ENCODE measurements at regions not wholly inside any gene's neighbourhood (a gene's known extent, or its start where the extent isn't known, plus 50 kb on each side); places are given as distances from the start of the nearest gene placed in this dataset.
"Not testable (repeated sequence)": the region's sequence is repeated elsewhere in the genome, so short reads cannot be mapped to it uniquely, and the experiment has no call there.

DNA sequence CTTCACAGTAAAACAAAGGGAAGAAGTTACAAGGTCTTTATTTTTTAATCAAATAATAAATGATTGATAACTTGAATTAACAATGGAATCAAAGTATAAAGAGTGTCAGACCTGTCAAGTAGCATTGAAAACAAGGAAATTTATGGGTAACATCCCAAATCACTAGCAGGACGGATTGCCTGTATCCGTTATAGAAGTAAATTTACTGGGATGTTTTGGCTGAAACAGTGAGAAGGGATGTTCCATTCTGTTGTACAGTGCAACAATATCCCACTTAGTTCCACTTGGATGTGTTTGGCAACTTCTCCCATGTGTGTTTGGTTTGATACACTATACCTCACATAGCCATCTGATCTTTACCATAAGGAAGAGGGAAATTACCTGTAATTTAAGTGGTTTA is 421.0 kb upstream of the CHD1 start:
- no peak overlapping the region for H3K4me3 ChIP-seq (ENCODE audit: control extremely low read depth in 1 of 5, extremely low read depth in 1 of 5, insufficient read depth in 1 of 5, low read depth in 2 of 5, low read length in 4 of 5)
- intact Hi-C loops (cut with micrococcal nuclease) = no loop called here
- H2AFZ ChIP-seq (ENCODE audit: insufficient read depth, low read depth, low read length, poor library complexity, severe bottlenecking) = no peak overlapping the region
- DNase-seq (no peak), ATAC-seq (ENCODE audit: low read depth) (no peak)
- no peak overlapping the region for H3K27ac ChIP-seq (ENCODE audit: low read length in 2 of 2)
- ChIA-PET POLR2A (no interaction called here), CTCF (no interaction called here)
- Mint-ChIP-seq H3K4me1 (no peaks in the 10 kb centered on the region), H3K4me3 (no peak overlapping the region), H3K27ac (no peak overlapping the region), H3K9me3 (ENCODE audit: insufficient read depth) (peaks cover 2% of the 10 kb centered on the region), H3K27me3 (no peaks in the 10 kb centered on the region)
- no peaks in the 10 kb centered on the region for H3K79me2 ChIP-seq (ENCODE audit: control insufficient read depth, insufficient read depth, low read length)
- H3K4me2 ChIP-seq (replicated peaks; ENCODE audit: low read depth, low read length, poor library complexity, severe bottlenecking) = no peak overlapping the region
- no peaks in the 10 kb centered on the region for H3K36me3 ChIP-seq (replicated peaks in 1 of 2; ENCODE audit: control extremely low read depth in 1 of 2, control insufficient read depth in 1 of 2, extremely low read depth in 1 of 2, insufficient read depth in 2 of 2, low read length in 1 of 2)
- no peaks in the 10 kb centered on the region for H3K4me1 ChIP-seq (ENCODE audit: control insufficient read depth in 2 of 2, insufficient read depth in 2 of 2, low read length in 2 of 2)
- H4K20me1 ChIP-seq (ENCODE audit: control insufficient read depth, insufficient read depth, low read length, poor library complexity, severe bottlenecking) = no peaks in the 10 kb centered on the region
- TF ChIP-seq, protein P1, sequence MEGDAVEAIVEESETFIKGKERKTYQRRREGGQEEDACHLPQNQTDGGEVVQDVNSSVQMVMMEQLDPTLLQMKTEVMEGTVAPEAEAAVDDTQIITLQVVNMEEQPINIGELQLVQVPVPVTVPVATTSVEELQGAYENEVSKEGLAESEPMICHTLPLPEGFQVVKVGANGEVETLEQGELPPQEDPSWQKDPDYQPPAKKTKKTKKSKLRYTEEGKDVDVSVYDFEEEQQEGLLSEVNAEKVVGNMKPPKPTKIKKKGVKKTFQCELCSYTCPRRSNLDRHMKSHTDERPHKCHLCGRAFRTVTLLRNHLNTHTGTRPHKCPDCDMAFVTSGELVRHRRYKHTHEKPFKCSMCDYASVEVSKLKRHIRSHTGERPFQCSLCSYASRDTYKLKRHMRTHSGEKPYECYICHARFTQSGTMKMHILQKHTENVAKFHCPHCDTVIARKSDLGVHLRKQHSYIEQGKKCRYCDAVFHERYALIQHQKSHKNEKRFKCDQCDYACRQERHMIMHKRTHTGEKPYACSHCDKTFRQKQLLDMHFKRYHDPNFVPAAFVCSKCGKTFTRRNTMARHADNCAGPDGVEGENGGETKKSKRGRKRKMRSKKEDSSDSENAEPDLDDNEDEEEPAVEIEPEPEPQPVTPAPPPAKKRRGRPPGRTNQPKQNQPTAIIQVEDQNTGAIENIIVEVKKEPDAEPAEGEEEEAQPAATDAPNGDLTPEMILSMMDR (IDR thresholded peaks at IDR 0.05) = no peak
- TF ChIP-seq EZH2 (IDR thresholded peaks at IDR 0.05; ENCODE audit: borderline replicate concordance, insufficient read depth, low read depth, low read length, poor library complexity, severe bottlenecking) = no peak
- peaks cover 0 to 16% (median 0%) of the 10 kb centered on the region in 3 donors for H3K9me3 ChIP-seq (ENCODE audit: control extremely low read depth in 1 of 3, control insufficient read depth in 2 of 3, insufficient read depth in 1 of 3, low read length in 2 of 3)
- 80% methylated on average over 1 of the region's 2 CpGs for WGBS (ENCODE audit: insufficient coverage)
- H3K27me3 ChIP-seq (replicated peaks in 1 of 4; ENCODE audit: control extremely low read depth in 1 of 4, control insufficient read depth in 3 of 4, insufficient read depth in 4 of 4, low read length in 3 of 4) = no peaks in the 10 kb centered on the region
- H3K9ac ChIP-seq (ENCODE audit: low read length) = no peak overlapping the region

DNA sequence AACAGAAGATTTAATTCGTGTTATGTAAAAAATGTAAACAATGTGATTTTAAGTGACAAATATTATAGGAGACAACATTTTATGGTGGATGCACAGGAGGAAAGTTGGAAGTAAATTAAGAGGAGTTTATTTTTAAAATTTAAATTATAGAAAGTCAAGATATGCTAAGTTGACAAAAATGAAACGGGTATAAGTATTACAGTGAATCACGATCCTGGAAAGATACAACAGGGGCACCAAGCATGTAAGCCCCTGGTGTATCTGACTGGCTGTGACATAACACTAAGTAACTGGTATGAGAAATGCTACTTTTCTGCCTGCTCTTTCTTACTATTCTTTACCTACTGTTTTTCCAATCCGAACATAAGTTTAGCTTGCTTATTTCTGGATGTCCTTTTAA is 419.8 kb upstream of the CHD1 start:
- Histone ChIP-seq H3K79me2 (ENCODE audit: control insufficient read depth, insufficient read depth, low read length) (no peaks in the 10 kb centered on the region), H3K4me3 (ENCODE audit: control extremely low read depth in 1 of 5, extremely low read depth in 1 of 5, insufficient read depth in 1 of 5, low read depth in 2 of 5, low read length in 4 of 5) (no peak overlapping the region), H3K27ac (ENCODE audit: low read length in 2 of 2) (no peak overlapping the region), H4K20me1 (ENCODE audit: control insufficient read depth, insufficient read depth, low read length, poor library complexity, severe bottlenecking) (no peaks in the 10 kb centered on the region), H3K9me3 (ENCODE audit: control extremely low read depth in 1 of 3, control insufficient read depth in 2 of 3, insufficient read depth in 1 of 3, low read length in 2 of 3) (peaks cover 0 to 16% (median 0%) of the 10 kb centered on the region in 3 donors), H3K9ac (ENCODE audit: low read length) (no peak overlapping the region), H2AFZ (ENCODE audit: insufficient read depth, low read depth, low read length, poor library complexity, severe bottlenecking) (no peak overlapping the region), H3K4me1 (ENCODE audit: control insufficient read depth in 2 of 2, insufficient read depth in 2 of 2, low read length in 2 of 2) (no peaks in the 10 kb centered on the region), H3K27me3 (replicated peaks in 1 of 4; ENCODE audit: control extremely low read depth in 1 of 4, control insufficient read depth in 3 of 4, insufficient read depth in 4 of 4, low read length in 3 of 4) (no peaks in the 10 kb centered on the region), H3K36me3 (replicated peaks in 1 of 2; ENCODE audit: control extremely low read depth in 1 of 2, control insufficient read depth in 1 of 2, extremely low read depth in 1 of 2, insufficient read depth in 2 of 2, low read length in 1 of 2) (no peaks in the 10 kb centered on the region), H3K4me2 (replicated peaks; ENCODE audit: low read depth, low read length, poor library complexity, severe bottlenecking) (no peak overlapping the region)
- no CpG with 5 or more reads among the region's 4 CpGs for WGBS (ENCODE audit: insufficient coverage)
- TF ChIP-seq, protein P1 (IDR thresholded peaks at IDR 0.05) = no peak
- no peaks in the 10 kb centered on the region for H3K4me1 Mint-ChIP-seq
- ChIA-PET CTCF (no interaction called here), POLR2A (no interaction called here)
- H3K27me3 Mint-ChIP-seq = no peaks in the 10 kb centered on the region
- DNase-seq = no peak
- no peak overlapping the region for H3K27ac Mint-ChIP-seq
- H3K9me3 Mint-ChIP-seq (ENCODE audit: insufficient read depth) = no peaks in the 10 kb centered on the region
- ATAC-seq (ENCODE audit: low read depth) = no peak
- intact Hi-C loops (cut with micrococcal nuclease) = no loop called here
- H3K4me3 Mint-ChIP-seq = no peak overlapping the region

DNA sequence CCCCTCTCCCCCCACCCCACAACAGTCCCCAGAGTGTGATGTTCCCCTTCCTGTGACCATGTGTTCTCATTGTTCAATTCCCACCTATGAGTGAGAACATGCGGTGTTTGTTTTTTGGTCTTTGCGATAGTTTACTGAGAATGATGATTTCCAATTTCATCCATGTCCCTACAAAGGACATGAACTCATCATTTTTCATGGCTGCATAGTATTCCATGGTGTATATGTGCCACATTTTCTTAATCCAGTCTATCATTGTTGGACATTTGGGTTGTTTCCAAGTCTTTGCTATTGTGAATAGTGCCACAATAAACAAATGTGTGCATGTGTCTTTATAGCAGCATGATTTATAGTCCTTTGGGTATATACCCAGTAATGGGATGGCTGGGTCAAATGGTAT is 411.0 kb upstream of the CHD1 start:
- H3K4me3 ChIP-seq (ENCODE audit: control extremely low read depth in 1 of 5, extremely low read depth in 1 of 5, insufficient read depth in 1 of 5, low read depth in 2 of 5, low read length in 4 of 5); H3K36me3 ChIP-seq (replicated peaks in 1 of 2; ENCODE audit: control extremely low read depth in 1 of 2, control insufficient read depth in 1 of 2, extremely low read depth in 1 of 2, insufficient read depth in 2 of 2, low read length in 1 of 2); H3K4me3 Mint-ChIP-seq; H4K20me1 ChIP-seq (ENCODE audit: control insufficient read depth, insufficient read depth, low read length, poor library complexity, severe bottlenecking); H3K4me1 Mint-ChIP-seq; H3K9ac ChIP-seq (ENCODE audit: low read length); intact Hi-C loops (cut with micrococcal nuclease); H3K27ac ChIP-seq (ENCODE audit: low read length in 2 of 2); DNase-seq; H3K4me2 ChIP-seq (replicated peaks; ENCODE audit: low read depth, low read length, poor library complexity, severe bottlenecking); H3K79me2 ChIP-seq (ENCODE audit: control insufficient read depth, insufficient read depth, low read length); H3K27me3 Mint-ChIP-seq; ATAC-seq (ENCODE audit: low read depth); H3K4me1 ChIP-seq (ENCODE audit: control insufficient read depth in 2 of 2, insufficient read depth in 2 of 2, low read length in 2 of 2); H3K9me3 Mint-ChIP-seq (ENCODE audit: insufficient read depth); POLR2A ChIA-PET; H3K27ac Mint-ChIP-seq; H3K27me3 ChIP-seq (replicated peaks in 1 of 4; ENCODE audit: control extremely low read depth in 1 of 4, control insufficient read depth in 3 of 4, insufficient read depth in 4 of 4, low read length in 3 of 4); H3K9me3 ChIP-seq (ENCODE audit: control extremely low read depth in 1 of 3, control insufficient read depth in 2 of 3, insufficient read depth in 1 of 3, low read length in 2 of 3); CTCF ChIA-PET; H2AFZ ChIP-seq (ENCODE audit: insufficient read depth, low read depth, low read length, poor library complexity, severe bottlenecking): not testable (repeated sequence)
- WGBS (ENCODE audit: insufficient coverage) = no CpG with 5 or more reads among the region's 2 CpGs

Measured in B cell (primary cell).